ENCODE measurements at regions not wholly inside any gene's neighbourhood (a gene's known extent, or its start where the extent isn't known, plus 50 kb on each side); places are given as distances from the start of the nearest gene placed in this dataset.
"Not testable (repeated sequence)": the region's sequence is repeated elsewhere in the genome, so short reads cannot be mapped to it uniquely, and the experiment has no call there.

GRCh38 chr22:11360632-11361031, 4167.4 kb upstream of the OR11H1 start:
- TF ChIP-seq POLR2A (IDR thresholded peaks at IDR 0.05) (no peak), CTCF (IDR thresholded peaks at IDR 0.05) (no peak)
- no peak for DNase-seq
- peaks cover 0 to 16% (median 0%) of the 10 kb centered on the region in 4 donors for H3K9me3 ChIP-seq

GRCh38 chr22:11361496-11361895, 4166.5 kb upstream of the OR11H1 start:
- not testable (repeated sequence) for H3K27ac ChIP-seq, H3K4me3 ChIP-seq, H3K4me1 ChIP-seq, H3K27me3 ChIP-seq, DNase-seq, H3K36me3 ChIP-seq
- H3K9me3 ChIP-seq: peaks cover 0 to 16% (median 0%) of the 10 kb centered on the region in 4 donors

More at GRCh38 chr22:11360632-11361031, 4167.4 kb upstream of the OR11H1 start:
- no peak overlapping the region for H3K27ac ChIP-seq
- H3K4me3 ChIP-seq: no peak overlapping the region
- H3K27me3 ChIP-seq: no peaks in the 10 kb centered on the region
- H3K36me3 ChIP-seq: no peaks in the 10 kb centered on the region
- no peaks in the 10 kb centered on the region for H3K4me1 ChIP-seq

- not testable (repeated sequence) for DNase-seq, H3K4me3 ChIP-seq, H3K9me3 ChIP-seq, H3K27me3 ChIP-seq, H3K36me3 ChIP-seq, H3K27ac ChIP-seq, H3K4me1 ChIP-seq
These were observed 4158.2 kb upstream of the OR11H1 start for GRCh38 chr22:11369612-11370307.

GRCh38 chr22:11370311-11370710, 4157.7 kb upstream of the OR11H1 start:
- H3K27ac ChIP-seq, H3K4me1 ChIP-seq, H3K9me3 ChIP-seq, H3K4me3 ChIP-seq, DNase-seq, H3K36me3 ChIP-seq, H3K27me3 ChIP-seq: not testable (repeated sequence)
